ENCODE measurements at regions not wholly inside any gene's neighbourhood (a gene's known extent, or its start where the extent isn't known, plus 50 kb on each side); places are given as distances from the start of the nearest gene placed in this dataset.

GRCh38 chr5:58351190-58351589 is 108.7 kb downstream of the PLK2 start:
- no peaks in the 10 kb centered on the region for H3K9me3 ChIP-seq (ENCODE audit: low read length)
- H3K36me3 ChIP-seq (ENCODE audit: insufficient read depth, low read length), result no peaks in the 10 kb centered on the region
- H3K4me3 ChIP-seq (ENCODE audit: low read length), result no peak overlapping the region
- H3K27me3 ChIP-seq (ENCODE audit: insufficient read depth, low read length), result no peaks in the 10 kb centered on the region
- H3K4me1 ChIP-seq (ENCODE audit: insufficient read depth, low read length), result peaks cover 5% of the 10 kb centered on the region
- no peak overlapping the region for H2AFZ ChIP-seq (ENCODE audit: low read depth, low read length)

GRCh38 chr5:58348996-58349728 is 110.7 kb downstream of the PLK2 start:
- Histone ChIP-seq H3K4me1 (ENCODE audit: insufficient read depth, low read length) (peaks cover 3% of the 10 kb centered on the region), H3K9me3 (ENCODE audit: low read length) (no peaks in the 10 kb centered on the region), H3K4me3 (ENCODE audit: low read length) (no peak overlapping the region), H3K36me3 (ENCODE audit: insufficient read depth, low read length) (no peaks in the 10 kb centered on the region), H2AFZ (ENCODE audit: low read depth, low read length) (no peak overlapping the region), H3K27me3 (ENCODE audit: insufficient read depth, low read length) (no peaks in the 10 kb centered on the region)

- Histone ChIP-seq H3K9me3 (ENCODE audit: low read length) (no peaks in the 10 kb centered on the region), H2AFZ (ENCODE audit: low read depth, low read length) (no peak overlapping the region), H3K27me3 (ENCODE audit: insufficient read depth, low read length) (no peaks in the 10 kb centered on the region), H3K4me3 (ENCODE audit: low read length) (no peak overlapping the region), H3K4me1 (ENCODE audit: insufficient read depth, low read length) (no peaks in the 10 kb centered on the region), H3K36me3 (ENCODE audit: insufficient read depth, low read length) (no peaks in the 10 kb centered on the region)
These were observed 113.8 kb downstream of the PLK2 start for GRCh38 chr5:58346041-58346440.

- no peaks in the 10 kb centered on the region for H3K27me3 ChIP-seq (ENCODE audit: insufficient read depth, low read length)
- H3K4me1 ChIP-seq (ENCODE audit: insufficient read depth, low read length), result no peaks in the 10 kb centered on the region
- no peak overlapping the region for H3K4me3 ChIP-seq (ENCODE audit: low read length)
- H3K9me3 ChIP-seq (ENCODE audit: low read length), result no peaks in the 10 kb centered on the region
- no peaks in the 10 kb centered on the region for H3K36me3 ChIP-seq (ENCODE audit: insufficient read depth, low read length)
- H2AFZ ChIP-seq (ENCODE audit: low read depth, low read length), result no peak overlapping the region
These were observed 118.4 kb downstream of the PLK2 start for GRCh38 chr5:58341476-58341875.

GRCh38 chr5:58335518-58335917 is 124.4 kb downstream of the PLK2 start:
- Histone ChIP-seq H3K36me3 (ENCODE audit: insufficient read depth, low read length) (no peaks in the 10 kb centered on the region), H3K4me1 (ENCODE audit: insufficient read depth, low read length) (no peaks in the 10 kb centered on the region), H3K4me3 (ENCODE audit: low read length) (no peak overlapping the region), H3K9me3 (ENCODE audit: low read length) (no peaks in the 10 kb centered on the region), H2AFZ (ENCODE audit: low read depth, low read length) (no peak overlapping the region), H3K27me3 (ENCODE audit: insufficient read depth, low read length) (no peaks in the 10 kb centered on the region)

GRCh38 chr5:58334035-58334434 is 125.9 kb downstream of the PLK2 start:
- no peaks in the 10 kb centered on the region for H3K27me3 ChIP-seq (ENCODE audit: insufficient read depth, low read length)
- H3K4me1 ChIP-seq (ENCODE audit: insufficient read depth, low read length), result no peaks in the 10 kb centered on the region
- H3K4me3 ChIP-seq (ENCODE audit: low read length), result no peak overlapping the region
- no peaks in the 10 kb centered on the region for H3K36me3 ChIP-seq (ENCODE audit: insufficient read depth, low read length)
- no peaks in the 10 kb centered on the region for H3K9me3 ChIP-seq (ENCODE audit: low read length)
- no peak overlapping the region for H2AFZ ChIP-seq (ENCODE audit: low read depth, low read length)

DNA sequence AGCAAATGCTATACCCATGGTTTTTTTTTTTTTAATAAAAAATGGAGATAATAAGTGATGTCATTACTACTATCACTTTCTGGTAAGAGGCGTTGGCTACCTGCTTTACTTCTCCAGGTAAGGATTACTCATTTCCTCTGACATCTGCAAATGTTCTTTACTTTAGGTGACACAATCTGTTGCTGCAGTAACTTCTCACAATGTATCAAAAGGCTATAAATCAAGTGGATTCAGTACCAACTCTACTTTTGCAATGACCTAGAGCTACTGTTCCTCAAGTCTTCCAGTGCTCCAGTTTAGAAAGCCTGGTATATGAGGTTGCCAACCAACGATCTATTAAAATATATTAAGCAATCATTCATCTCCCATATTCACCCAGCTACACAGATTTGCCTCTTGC is 129.1 kb downstream of the PLK2 start:
- H3K9me3 ChIP-seq (ENCODE audit: low read length), result no peaks in the 10 kb centered on the region
- H3K4me3 ChIP-seq (ENCODE audit: low read length), result no peak overlapping the region
- H3K36me3 ChIP-seq (ENCODE audit: insufficient read depth, low read length), result no peaks in the 10 kb centered on the region
- no peaks in the 10 kb centered on the region for H3K4me1 ChIP-seq (ENCODE audit: insufficient read depth, low read length)
- no peak overlapping the region for H2AFZ ChIP-seq (ENCODE audit: low read depth, low read length)
- no peaks in the 10 kb centered on the region for H3K27me3 ChIP-seq (ENCODE audit: insufficient read depth, low read length)

GRCh38 chr5:58327289-58327688 is 132.6 kb downstream of the PLK2 start:
- Histone ChIP-seq H2AFZ (ENCODE audit: low read depth, low read length) (no peak overlapping the region), H3K27me3 (ENCODE audit: insufficient read depth, low read length) (no peaks in the 10 kb centered on the region), H3K4me1 (ENCODE audit: insufficient read depth, low read length) (no peaks in the 10 kb centered on the region), H3K9me3 (ENCODE audit: low read length) (no peaks in the 10 kb centered on the region), H3K36me3 (ENCODE audit: insufficient read depth, low read length) (no peaks in the 10 kb centered on the region), H3K4me3 (ENCODE audit: low read length) (no peak overlapping the region)

GRCh38 chr5:58326022-58326421 is 133.9 kb downstream of the PLK2 start:
- H3K4me1 ChIP-seq (ENCODE audit: insufficient read depth, low read length), result no peaks in the 10 kb centered on the region
- H3K36me3 ChIP-seq (ENCODE audit: insufficient read depth, low read length), result no peaks in the 10 kb centered on the region
- H3K27me3 ChIP-seq (ENCODE audit: insufficient read depth, low read length), result no peaks in the 10 kb centered on the region
- no peak overlapping the region for H2AFZ ChIP-seq (ENCODE audit: low read depth, low read length)
- H3K9me3 ChIP-seq (ENCODE audit: low read length), result no peaks in the 10 kb centered on the region
- H3K4me3 ChIP-seq (ENCODE audit: low read length), result no peak overlapping the region

DNA sequence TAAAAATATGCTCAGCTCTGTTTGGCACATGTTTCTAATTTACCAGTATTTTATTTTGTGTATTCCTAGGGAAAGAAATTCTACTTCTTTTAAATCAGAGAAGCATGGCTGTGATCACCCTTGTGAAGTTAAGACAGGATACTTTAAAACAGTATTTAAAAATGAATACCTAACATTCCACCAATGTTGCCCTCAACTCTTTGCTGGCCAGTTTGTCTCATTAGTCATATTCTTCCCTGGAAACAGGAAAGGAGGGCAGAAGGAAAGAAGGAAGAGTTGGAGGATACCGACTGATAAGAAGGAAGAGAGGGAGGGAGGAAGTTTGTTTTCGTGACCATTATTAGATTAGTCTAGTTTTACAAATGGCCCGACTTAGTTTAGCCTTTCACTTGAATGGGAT is 137.4 kb downstream of the PLK2 start:
- H3K27me3 ChIP-seq (ENCODE audit: insufficient read depth, low read length), result no peaks in the 10 kb centered on the region
- no peaks in the 10 kb centered on the region for H3K4me1 ChIP-seq (ENCODE audit: insufficient read depth, low read length)
- H2AFZ ChIP-seq (ENCODE audit: low read depth, low read length), result no peak overlapping the region
- no peaks in the 10 kb centered on the region for H3K9me3 ChIP-seq (ENCODE audit: low read length)
- H3K36me3 ChIP-seq (ENCODE audit: insufficient read depth, low read length), result no peaks in the 10 kb centered on the region
- H3K4me3 ChIP-seq (ENCODE audit: low read length), result no peak overlapping the region

- Histone ChIP-seq H3K36me3 (ENCODE audit: insufficient read depth, low read length) (no peaks in the 10 kb centered on the region), H3K27me3 (ENCODE audit: insufficient read depth, low read length) (no peaks in the 10 kb centered on the region), H2AFZ (ENCODE audit: low read depth, low read length) (no peak overlapping the region), H3K4me1 (ENCODE audit: insufficient read depth, low read length) (no peaks in the 10 kb centered on the region), H3K9me3 (ENCODE audit: low read length) (no peaks in the 10 kb centered on the region), H3K4me3 (ENCODE audit: low read length) (no peak overlapping the region)
These were observed 141.4 kb downstream of the PLK2 start for GRCh38 chr5:58318468-58318867.

GRCh38 chr5:58317808-58318207 is 142.1 kb downstream of the PLK2 start:
- no peak overlapping the region for H2AFZ ChIP-seq (ENCODE audit: low read depth, low read length)
- no peaks in the 10 kb centered on the region for H3K9me3 ChIP-seq (ENCODE audit: low read length)
- H3K36me3 ChIP-seq (ENCODE audit: insufficient read depth, low read length), result no peaks in the 10 kb centered on the region
- no peaks in the 10 kb centered on the region for H3K4me1 ChIP-seq (ENCODE audit: insufficient read depth, low read length)
- no peak overlapping the region for H3K4me3 ChIP-seq (ENCODE audit: low read length)
- no peaks in the 10 kb centered on the region for H3K27me3 ChIP-seq (ENCODE audit: insufficient read depth, low read length)

GRCh38 chr5:58317009-58317408 is 142.9 kb downstream of the PLK2 start:
- no peaks in the 10 kb centered on the region for H3K4me1 ChIP-seq (ENCODE audit: insufficient read depth, low read length)
- no peaks in the 10 kb centered on the region for H3K27me3 ChIP-seq (ENCODE audit: insufficient read depth, low read length)
- no peaks in the 10 kb centered on the region for H3K36me3 ChIP-seq (ENCODE audit: insufficient read depth, low read length)

DNA sequence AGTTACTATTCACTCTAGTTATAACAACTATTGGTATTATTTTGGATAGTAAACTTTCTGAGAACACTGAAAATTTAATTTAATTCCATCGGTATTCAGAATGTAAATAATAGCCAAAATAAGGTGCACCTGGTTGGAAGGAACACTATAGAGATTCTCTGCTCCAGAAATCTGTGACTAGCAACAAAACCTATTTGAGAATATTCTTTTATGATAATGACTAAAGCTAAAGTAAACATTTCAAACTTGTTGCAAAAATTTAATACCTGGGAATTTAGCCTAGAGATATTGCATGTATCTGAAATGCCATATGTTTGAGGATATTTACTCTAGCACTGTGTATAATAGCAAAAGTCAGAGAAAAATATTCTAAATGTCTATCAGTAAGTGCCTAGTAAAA is 144.1 kb downstream of the PLK2 start:
- Histone ChIP-seq H2AFZ (ENCODE audit: low read depth, low read length) (no peak overlapping the region), H3K4me1 (ENCODE audit: insufficient read depth, low read length) (no peaks in the 10 kb centered on the region), H3K4me3 (ENCODE audit: low read length) (no peak overlapping the region), H3K36me3 (ENCODE audit: insufficient read depth, low read length) (no peaks in the 10 kb centered on the region), H3K27me3 (ENCODE audit: insufficient read depth, low read length) (no peaks in the 10 kb centered on the region), H3K9me3 (ENCODE audit: low read length) (no peaks in the 10 kb centered on the region)

More at GRCh38 chr5:58317009-58317408, 142.9 kb downstream of the PLK2 start:
- H2AFZ ChIP-seq (ENCODE audit: low read depth, low read length), result no peak overlapping the region
- no peak overlapping the region for H3K4me3 ChIP-seq (ENCODE audit: low read length)
- H3K9me3 ChIP-seq (ENCODE audit: low read length), result no peaks in the 10 kb centered on the region
